H1 (cell line): ENCODE measurements at regions not wholly inside any gene's neighbourhood (a gene's known extent, or its start where the extent isn't known, plus 50 kb on each side); places are given as distances from the start of the nearest gene placed in this dataset.

ENCODE experiments used
- ATF3 ChIP-seq: IDR thresholded peaks from 2 replicates; pipeline ENCODE4 v1.6.1; 2011; ENCODE audit warnings: low read depth, mild to moderate bottlenecking, low read length; ENCODE audit not compliant: insufficient read depth
- CHD7 ChIP-seq: fragments of 300-600 bp; sonication (generic); IDR thresholded peaks from 2 replicates; pipeline ENCODE4 v1.7.1; 2012; ENCODE audit warnings: low read length, moderate library complexity, mild to moderate bottlenecking, inconsistent platforms; ENCODE audit not compliant: insufficient replicate concordance
- CTCF ChIP-seq, 3 experiments: IDR thresholded peaks; 1 replicate in 2 of 3; 2 replicates in 1 of 3; pipeline versions ENCODE4 v1.5.1 to v1.6.1; 2011; ENCODE audit warnings: low read length in 3 of 3, mild to moderate bottlenecking in 3 of 3, inconsistent platforms in 2 of 3, low read depth in 1 of 3, moderate library complexity in 1 of 3; ENCODE audit not compliant: insufficient read depth in 1 of 3; ENCODE audit errors: control extremely low read depth in 1 of 3
- FOSL1 ChIP-seq: IDR thresholded peaks from 2 replicates; pipeline ENCODE4 v1.6.1; 2011; ENCODE audit warnings: mild to moderate bottlenecking, low read depth, low read length, moderate library complexity; ENCODE audit not compliant: insufficient read depth
- RAD21 ChIP-seq, 2 experiments: IDR thresholded peaks in 1 of 2; conservative IDR thresholded peaks in 1 of 2; 2 replicates each; pipeline ENCODE4 v1.6.1; 2011; ENCODE audit warnings: low read depth in 2 of 2, low read length in 2 of 2, improper control_type of control experiment in 1 of 2, inconsistent platforms in 1 of 2, mild to moderate bottlenecking in 1 of 2, moderate library complexity in 1 of 2

GRCh38 chr13:50531917-50532899 lies 311.3 kb downstream of the DLEU7 start (continued):
- TF ChIP-seq CHD7, result no peak
- peak; percentile 43 to 47; a peak in 3 of 4 replicates for TF ChIP-seq RAD21 (IDR thresholded peaks at IDR 0.05 in 1 of 2, conservative IDR thresholded peaks at IDR 0.05 in 1 of 2; ENCODE audit: low read depth in 2 of 2, low read length in 2 of 2)
- no peak for TF ChIP-seq ATF3
- no peak for TF ChIP-seq FOSL1
- TF ChIP-seq CTCF (IDR thresholded peaks at IDR 0.05; ENCODE audit: control extremely low read depth in 1 of 3, insufficient read depth in 1 of 3, low read depth in 1 of 3, low read length in 3 of 3), result peak in 2 of 3 experiments; percentile 22 to 29; a peak in 2 of 4 replicates
